GM19240 (cell line): ENCODE measurements at regions not wholly inside any gene's neighbourhood (a gene's known extent, or its start where the extent isn't known, plus 50 kb on each side); places are given as distances from the start of the nearest gene placed in this dataset.
"Not testable (repeated sequence)": the region's sequence is repeated elsewhere in the genome, so short reads cannot be mapped to it uniquely, and the experiment has no call there.

Experiments
- DNase-seq: peaks from one replicate; pipeline ENCODE4 v3.0.0; 2011; ENCODE audit warnings: low spot score; ENCODE audit not compliant: insufficient read length

GRCh38 chr10:78096486-78096885 is 62.8 kb downstream of the RPS24 start:
- DNase-seq, result not testable (repeated sequence)

DNA sequence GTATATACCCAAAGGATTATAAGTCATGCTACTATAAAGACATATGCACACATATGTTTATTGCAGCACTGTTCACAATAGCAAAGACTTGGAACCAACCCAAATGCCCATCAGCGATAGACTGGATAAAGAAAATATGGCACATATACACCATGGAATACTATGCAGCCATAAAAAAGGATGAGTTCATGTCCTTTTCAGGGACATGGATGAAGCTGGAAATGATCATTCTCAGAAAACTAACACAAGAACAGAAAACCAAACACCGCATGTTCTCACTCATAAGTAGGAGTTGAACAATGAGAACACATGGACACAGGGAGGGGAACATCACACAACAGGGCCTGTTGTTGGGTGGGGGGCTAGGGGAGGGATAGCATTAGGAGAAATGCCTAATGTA is 68.9 kb downstream of the RPS24 start:
- not testable (repeated sequence) for DNase-seq

- DNase-seq, result no peak
Measured at GRCh38 chr10:78109210-78109609, 75.5 kb downstream of the RPS24 start.

- DNase-seq, result no peak
Measured at GRCh38 chr10:78115135-78115853, 81.6 kb downstream of the RPS24 start.

GRCh38 chr10:78116361-78116760 is 82.7 kb downstream of the RPS24 start:
- no peak for DNase-seq

DNA sequence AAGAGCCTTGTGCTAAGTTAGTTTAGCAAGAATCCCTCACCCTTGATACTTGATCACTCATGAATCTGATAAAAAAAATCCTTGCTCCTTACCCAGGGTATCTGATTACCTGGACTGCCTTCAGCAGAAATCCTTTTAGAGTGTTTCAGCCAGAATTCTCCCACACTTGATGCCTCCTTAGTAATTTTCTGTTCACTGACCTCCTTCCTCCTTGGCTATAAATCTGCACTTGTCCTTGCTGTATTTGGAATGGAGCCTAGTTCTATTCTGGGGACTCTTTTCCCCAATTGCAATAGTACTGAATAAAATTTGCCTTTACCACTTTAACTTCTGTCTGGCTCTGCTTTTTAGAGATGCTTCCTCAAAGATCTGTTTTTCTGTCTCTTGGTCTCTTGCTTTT is 84.9 kb downstream of the RPS24 start:
- DNase-seq, result no peak

- no peak for DNase-seq
Measured at GRCh38 chr10:78121801-78122200, 88.1 kb downstream of the RPS24 start.

GRCh38 chr10:78124167-78124566 is 90.5 kb downstream of the RPS24 start:
- DNase-seq, result no peak

- DNase-seq, result no peak
Measured at GRCh38 chr10:78129211-78129610, 95.5 kb downstream of the RPS24 start.

DNA sequence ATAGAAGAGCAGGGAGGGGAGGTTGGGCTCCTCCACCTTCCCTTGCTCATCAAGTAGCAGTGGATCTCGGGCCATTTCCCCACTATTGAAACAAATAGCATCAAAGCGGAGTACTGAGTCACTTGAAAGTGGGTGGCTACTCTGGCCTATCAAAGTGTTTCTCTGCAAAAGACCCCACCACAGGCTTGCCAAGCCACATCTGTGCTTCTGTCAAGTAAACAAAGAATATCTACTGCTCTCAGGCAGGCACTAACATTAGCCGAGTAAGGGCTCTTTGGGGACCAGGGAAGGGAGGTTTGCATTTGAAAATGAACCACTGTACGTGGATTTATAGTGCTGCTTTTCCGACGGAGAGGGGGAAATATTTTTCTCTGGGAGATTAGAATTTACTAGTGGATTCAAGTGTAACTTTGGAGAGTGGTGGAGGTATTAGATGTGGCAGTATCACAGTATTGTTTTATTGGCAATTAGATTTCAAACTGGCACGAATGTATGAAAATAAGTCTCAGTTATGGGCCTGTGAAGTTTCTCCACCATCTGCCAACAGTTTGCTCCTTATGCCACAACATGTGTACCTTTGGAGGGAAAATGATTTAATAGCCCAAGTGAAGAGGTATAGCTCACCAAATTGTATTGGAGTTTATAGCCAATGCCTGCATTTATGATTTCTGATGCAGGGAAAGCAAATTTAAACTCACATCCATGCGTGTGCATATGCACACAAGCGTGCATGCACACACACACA is 97.5 kb downstream of the RPS24 start:
- DNase-seq, result no peak

- DNase-seq, result no peak
Measured at GRCh38 chr10:78134773-78135306, 101.2 kb downstream of the RPS24 start.

- DNase-seq, result no peak
Measured at GRCh38 chr10:78137147-78137546, 103.5 kb downstream of the RPS24 start.

DNA sequence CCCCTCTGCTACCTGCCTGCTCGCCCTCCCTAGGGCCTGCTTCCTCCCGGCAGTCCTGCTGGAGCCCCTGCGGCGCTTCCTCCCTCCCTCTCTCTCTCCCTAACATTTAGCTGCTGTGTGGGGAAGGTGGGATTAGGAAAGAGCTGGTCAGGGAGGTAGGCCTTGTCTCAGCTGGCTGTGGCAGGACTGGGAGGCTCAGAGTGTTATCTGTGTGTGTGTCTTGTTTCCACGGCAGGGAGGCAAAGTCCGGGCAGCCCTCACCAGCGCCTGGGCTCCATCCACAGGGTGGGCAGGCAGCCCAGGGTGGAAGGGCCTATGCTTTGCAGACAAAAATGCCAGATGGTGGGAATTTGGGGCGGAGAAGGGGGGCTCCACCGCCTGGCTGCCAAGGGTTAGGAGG is 105.7 kb downstream of the RPS24 start:
- no peak for DNase-seq

DNA sequence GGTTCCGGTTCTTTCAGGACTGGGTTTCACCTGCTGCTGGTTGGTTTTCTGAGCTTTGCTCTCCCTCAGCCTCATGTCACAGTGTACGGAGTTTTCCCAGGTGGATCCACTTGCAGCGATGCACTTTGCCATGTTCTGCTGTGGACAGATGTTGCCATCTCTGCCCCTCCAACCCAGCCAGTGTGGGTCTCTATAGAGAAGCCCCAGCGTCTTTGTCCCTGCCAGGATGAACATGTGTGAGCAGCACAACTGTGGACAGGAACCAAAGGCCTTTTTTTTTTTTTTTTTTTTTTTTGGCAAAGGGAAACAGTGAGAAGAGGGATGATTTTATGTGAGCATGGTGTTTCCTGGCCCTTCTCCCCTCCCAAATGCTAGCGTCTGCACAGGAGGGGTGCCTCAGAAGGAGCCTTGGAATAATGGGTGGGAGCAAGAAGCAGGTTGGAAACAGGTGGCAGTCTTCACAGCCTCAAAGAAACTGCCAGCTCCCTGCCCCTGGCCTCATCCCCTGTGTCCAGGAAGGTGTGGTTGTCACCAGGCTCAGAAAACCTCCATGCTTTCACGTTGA is 106.5 kb downstream of the RPS24 start:
- DNase-seq, result no peak

GRCh38 chr10:78143576-78143975 is 109.9 kb downstream of the RPS24 start:
- no peak for DNase-seq

DNA sequence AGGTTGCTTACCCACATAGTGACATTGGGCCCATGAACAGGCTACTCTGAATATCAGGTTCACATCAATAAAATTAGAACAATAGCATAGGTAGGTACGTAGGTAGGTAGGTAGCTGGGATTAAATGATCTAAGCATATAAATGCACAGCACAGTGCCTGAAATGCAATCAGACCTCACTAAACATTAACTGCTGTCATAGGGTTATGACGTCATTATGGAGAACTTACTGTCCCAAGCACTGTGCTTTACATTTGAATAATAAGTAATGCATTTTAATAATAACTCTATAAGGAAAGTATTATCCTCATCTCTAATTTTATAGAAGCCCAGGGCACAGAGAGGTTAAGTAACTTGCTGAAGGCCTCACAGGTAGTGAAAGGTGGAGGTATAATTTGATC is 112.5 kb downstream of the RPS24 start:
- no peak for DNase-seq

GRCh38 chr10:78147202-78147601 is 113.5 kb downstream of the RPS24 start:
- DNase-seq, result no peak

GRCh38 chr10:78148216-78148960 is 114.7 kb downstream of the RPS24 start:
- DNase-seq, result no peak

- no peak for DNase-seq
Measured at GRCh38 chr10:78148961-78149612, 115.4 kb downstream of the RPS24 start.

DNA sequence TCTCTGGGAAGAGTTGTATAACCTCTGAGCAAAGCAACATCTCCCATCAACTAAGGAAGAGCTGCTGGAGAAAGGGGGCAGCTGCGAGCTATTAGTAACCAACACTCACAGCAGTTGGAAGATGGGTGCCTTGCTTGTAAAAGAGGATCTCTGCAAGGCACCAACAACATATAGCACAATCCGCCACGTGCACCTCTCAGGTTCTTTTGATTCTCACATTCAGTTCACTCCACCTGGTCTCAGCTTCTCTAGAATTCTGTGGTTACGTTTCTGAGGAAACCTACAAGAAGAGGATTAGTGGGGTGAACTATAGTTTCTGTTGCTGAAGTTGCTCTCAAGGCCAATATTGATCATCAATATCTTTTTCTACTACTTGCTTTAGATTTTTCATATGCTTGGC is 117.1 kb downstream of the RPS24 start:
- no peak for DNase-seq

- DNase-seq, result no peak
Measured at GRCh38 chr10:78155722-78156121, 122.1 kb downstream of the RPS24 start.
